ENCODE measurements at regions not wholly inside any gene's neighbourhood (a gene's known extent, or its start where the extent isn't known, plus 50 kb on each side); places are given as distances from the start of the nearest gene placed in this dataset.
A peak's percentile ranks its signal among the peaks of the same experiment; 100 is the strongest.

- DNase-seq = no peak
These were observed 203.5 kb upstream of the RGMB start for GRCh38 chr5:98570010-98570409.

- peak; percentile 21 for DNase-seq
These were observed 202.7 kb upstream of the RGMB start for GRCh38 chr5:98570661-98571191.

- no peak for DNase-seq
These were observed 199.6 kb upstream of the RGMB start for GRCh38 chr5:98573834-98574320.

- no peak for DNase-seq
These were observed 197.2 kb upstream of the RGMB start for GRCh38 chr5:98576275-98576674.

- no peak for DNase-seq
These were observed 195.0 kb upstream of the RGMB start for GRCh38 chr5:98578438-98578837.

- no peak for DNase-seq
These were observed 192.1 kb upstream of the RGMB start for GRCh38 chr5:98581112-98581997.

GRCh38 chr5:98583586-98583985, 189.9 kb upstream of the RGMB start:
- DNase-seq = no peak

GRCh38 chr5:98585661-98586310, 187.7 kb upstream of the RGMB start:
- no peak for DNase-seq

- DNase-seq = no peak
These were observed 186.9 kb upstream of the RGMB start for GRCh38 chr5:98586581-98586980.

GRCh38 chr5:98587166-98587565, 186.3 kb upstream of the RGMB start:
- DNase-seq = no peak

GRCh38 chr5:98588215-98588614, 185.2 kb upstream of the RGMB start:
- DNase-seq = no peak

GRCh38 chr5:98593418-98593817, 180.0 kb upstream of the RGMB start:
- no peak for DNase-seq

GRCh38 chr5:98594098-98594497, 179.4 kb upstream of the RGMB start:
- no peak for DNase-seq

GRCh38 chr5:98599016-98599415, 174.4 kb upstream of the RGMB start:
- no peak for DNase-seq

- DNase-seq = no peak
These were observed 170.8 kb upstream of the RGMB start for GRCh38 chr5:98602534-98603112.

- no peak for DNase-seq
These were observed 170.0 kb upstream of the RGMB start for GRCh38 chr5:98603456-98603855.

- DNase-seq = no peak
These were observed 169.2 kb upstream of the RGMB start for GRCh38 chr5:98604301-98604700.

- no peak for DNase-seq
These were observed 168.6 kb upstream of the RGMB start for GRCh38 chr5:98604721-98605425.

- DNase-seq = no peak
These were observed 168.0 kb upstream of the RGMB start for GRCh38 chr5:98605426-98605825.

GRCh38 chr5:98606961-98607360, 166.5 kb upstream of the RGMB start:
- DNase-seq = no peak

- no peak for DNase-seq
These were observed 165.4 kb upstream of the RGMB start for GRCh38 chr5:98608052-98608451.

- no peak for DNase-seq
These were observed 159.1 kb upstream of the RGMB start for GRCh38 chr5:98614341-98614740.

Data from right kidney (tissue), 1 donor.